Activated B cell treated with CpG ODN at 0.5 μM for 24 hours (primary cell): ENCODE measurements at regions not wholly inside any gene's neighbourhood (a gene's known extent, or its start where the extent isn't known, plus 50 kb on each side); places are given as distances from the start of the nearest gene placed in this dataset.

ENCODE experiments used
- ATAC-seq: fragments of 200-7000 bp; cut with Tn5 transposase; one replicate; pipeline ENCODE4 v1.10.0; 2021; ENCODE audit warnings: low read depth, mild to moderate bottlenecking, moderate library complexity
- CTCF ChIA-PET: fragments of 350-600 bp; sonication (Branson Sonifier 250); formaldehyde crosslinking; loops from one replicate; lab custom pipeline; 2021; ENCODE audit warnings: antibody characterized with exemption; lab: Charles Lee
- POLR2A ChIA-PET: fragments of 350-600 bp; sonication (Branson Sonifier 250); formaldehyde crosslinking; loops from one replicate; lab custom pipeline; 2021; ENCODE audit warnings: antibody characterized with exemption; lab: Charles Lee
- DNase-seq: peaks from one replicate; pipeline ENCODE4 v3.0.0; 2022
- H3K27ac Mint-ChIP-seq: one replicate; pipeline ENCODE4 v1.8.0; 2020; ENCODE audit warnings: mixed read lengths
- H3K27me3 Mint-ChIP-seq: one replicate; pipeline ENCODE4 v1.8.0; 2021; ENCODE audit warnings: mixed read lengths
- H3K36me3 Mint-ChIP-seq: one replicate; pipeline ENCODE4 v1.8.0; 2021; ENCODE audit warnings: low read depth, mixed read lengths
- H3K4me1 Mint-ChIP-seq: one replicate; pipeline ENCODE4 v1.8.0; 2021; ENCODE audit warnings: mixed read lengths
- H3K4me3 Mint-ChIP-seq: one replicate; pipeline ENCODE4 v1.8.0; 2020; ENCODE audit warnings: mild to moderate bottlenecking, mixed read lengths
- H3K9me3 Mint-ChIP-seq: one replicate; pipeline ENCODE4 v1.8.0; 2020; ENCODE audit warnings: mixed read lengths
- intact Hi-C: fragments of 100-400 bp; cut with micrococcal nuclease; formaldehyde crosslinking; loops from one replicate; pipeline ENCODE4 v1.15.1; 2024
- TF ChIP-seq, protein P1 (sequence below): fragments of 200-600 bp; IDR thresholded peaks from one replicate; pipeline ENCODE4 v1.8.0; 2022; ENCODE audit warnings: antibody characterized with exemption, mild to moderate bottlenecking

DNA sequence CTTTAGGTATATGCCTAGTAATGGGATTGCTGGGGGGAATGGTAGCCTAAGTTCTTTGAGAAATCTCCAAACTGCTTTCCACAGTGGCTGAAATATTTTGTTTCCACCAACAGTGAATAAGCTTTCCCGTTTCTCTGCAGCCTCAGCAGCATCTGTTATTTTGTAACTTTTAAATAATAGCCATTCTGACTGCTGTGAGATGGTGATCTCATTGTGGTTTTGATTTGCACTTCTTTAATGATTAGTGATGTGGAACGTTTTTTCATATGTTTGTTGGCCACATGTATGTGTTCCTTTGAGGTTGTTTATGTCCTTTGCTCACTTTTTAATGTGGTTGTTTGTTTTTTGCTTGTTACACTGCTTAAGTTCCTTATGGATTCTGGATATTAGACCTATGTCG, 237.4 kb downstream of the CENPF start:
- ChIA-PET POLR2A (no interaction called here), CTCF (no interaction called here)
- H3K9me3 Mint-ChIP-seq, result no peaks in the 10 kb centered on the region
- no peaks in the 10 kb centered on the region for H3K4me1 Mint-ChIP-seq
- no peak for DNase-seq
- H3K27ac Mint-ChIP-seq, result no peak overlapping the region
- intact Hi-C loops, result no loop called here
- ATAC-seq, result no peak
- no peaks in the 10 kb centered on the region for H3K27me3 Mint-ChIP-seq
- no peaks in the 10 kb centered on the region for H3K36me3 Mint-ChIP-seq
- TF ChIP-seq, protein P1, sequence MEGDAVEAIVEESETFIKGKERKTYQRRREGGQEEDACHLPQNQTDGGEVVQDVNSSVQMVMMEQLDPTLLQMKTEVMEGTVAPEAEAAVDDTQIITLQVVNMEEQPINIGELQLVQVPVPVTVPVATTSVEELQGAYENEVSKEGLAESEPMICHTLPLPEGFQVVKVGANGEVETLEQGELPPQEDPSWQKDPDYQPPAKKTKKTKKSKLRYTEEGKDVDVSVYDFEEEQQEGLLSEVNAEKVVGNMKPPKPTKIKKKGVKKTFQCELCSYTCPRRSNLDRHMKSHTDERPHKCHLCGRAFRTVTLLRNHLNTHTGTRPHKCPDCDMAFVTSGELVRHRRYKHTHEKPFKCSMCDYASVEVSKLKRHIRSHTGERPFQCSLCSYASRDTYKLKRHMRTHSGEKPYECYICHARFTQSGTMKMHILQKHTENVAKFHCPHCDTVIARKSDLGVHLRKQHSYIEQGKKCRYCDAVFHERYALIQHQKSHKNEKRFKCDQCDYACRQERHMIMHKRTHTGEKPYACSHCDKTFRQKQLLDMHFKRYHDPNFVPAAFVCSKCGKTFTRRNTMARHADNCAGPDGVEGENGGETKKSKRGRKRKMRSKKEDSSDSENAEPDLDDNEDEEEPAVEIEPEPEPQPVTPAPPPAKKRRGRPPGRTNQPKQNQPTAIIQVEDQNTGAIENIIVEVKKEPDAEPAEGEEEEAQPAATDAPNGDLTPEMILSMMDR, result no peak
- H3K4me3 Mint-ChIP-seq, result no peak overlapping the region

DNA sequence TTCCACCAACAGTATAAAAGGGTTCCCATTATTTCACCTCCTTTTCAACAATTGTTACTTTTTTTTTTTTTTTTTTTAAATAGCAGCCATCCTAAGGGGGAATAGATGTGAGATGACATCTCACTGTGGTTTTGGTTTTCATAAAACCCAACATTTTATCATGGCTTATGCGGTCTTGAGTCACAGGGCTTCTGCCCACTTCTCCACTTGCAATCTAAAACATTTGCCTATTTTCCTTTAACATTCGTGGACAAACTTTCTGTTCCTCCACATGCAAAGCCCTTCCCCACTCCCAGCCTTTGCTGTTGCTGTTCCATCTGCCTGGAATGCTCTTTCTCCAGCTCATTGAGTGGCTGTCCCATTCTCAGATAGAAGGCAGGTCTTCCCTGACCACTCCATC, 239.7 kb upstream of the KCNK2 start:
- Mint-ChIP-seq H3K4me1 (no peaks in the 10 kb centered on the region), H3K4me3 (no peak overlapping the region), H3K27ac (no peak overlapping the region), H3K27me3 (no peaks in the 10 kb centered on the region), H3K36me3 (no peaks in the 10 kb centered on the region), H3K9me3 (no peaks in the 10 kb centered on the region)
- ChIA-PET POLR2A (no interaction called here), CTCF (no interaction called here)
- TF ChIP-seq, protein P1, result no peak
- no peak for ATAC-seq
- no peak for DNase-seq
- intact Hi-C loops, result no loop called here

DNA sequence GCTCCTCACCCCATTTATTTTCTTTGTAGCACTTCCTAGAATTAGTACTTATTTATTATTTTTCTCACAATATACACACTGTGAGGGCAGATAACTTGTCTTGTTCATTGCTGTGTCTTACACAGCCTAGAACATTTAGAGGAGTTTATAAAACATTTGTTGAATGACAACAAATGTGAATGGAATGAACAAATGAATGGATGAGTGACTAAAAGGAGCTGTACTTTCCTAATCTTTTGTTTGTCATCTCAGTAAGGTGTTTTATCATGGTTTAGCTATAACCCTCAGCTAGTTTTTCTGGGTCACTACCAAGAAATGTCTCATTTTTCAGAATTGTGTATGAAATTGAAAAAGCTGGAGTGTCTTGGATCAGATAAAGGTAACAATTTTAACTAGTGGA, 239.3 kb upstream of the KCNK2 start:
- Mint-ChIP-seq H3K27me3 (no peaks in the 10 kb centered on the region), H3K9me3 (no peaks in the 10 kb centered on the region), H3K36me3 (no peaks in the 10 kb centered on the region), H3K27ac (no peak overlapping the region), H3K4me1 (no peaks in the 10 kb centered on the region), H3K4me3 (no peak overlapping the region)
- ATAC-seq (no peak), DNase-seq (no peak)
- intact Hi-C loops, result no loop called here
- TF ChIP-seq, protein P1, result no peak
- ChIA-PET CTCF (no interaction called here), POLR2A (no interaction called here)

DNA sequence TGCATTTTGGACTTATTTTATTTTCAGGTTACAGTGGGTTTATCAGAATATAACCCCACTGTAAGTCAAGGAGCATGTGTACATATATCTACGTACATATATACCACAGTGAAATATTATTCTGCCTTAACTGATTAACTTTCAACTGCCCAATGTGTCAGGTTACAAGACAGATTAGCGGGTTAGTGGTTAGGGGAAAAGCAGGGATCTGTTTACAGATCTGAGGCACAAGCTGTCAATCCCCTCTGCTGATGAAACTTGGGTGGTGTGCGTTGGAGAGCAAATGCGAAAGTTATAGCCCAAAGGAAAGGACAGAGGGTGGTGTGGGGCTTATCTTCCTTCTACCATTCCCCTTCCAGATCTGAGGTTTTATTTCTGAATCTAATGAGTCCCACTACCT, 238.2 kb upstream of the KCNK2 start:
- ChIA-PET POLR2A (no interaction called here), CTCF (no interaction called here)
- Mint-ChIP-seq H3K4me1 (no peaks in the 10 kb centered on the region), H3K27me3 (no peaks in the 10 kb centered on the region), H3K36me3 (no peaks in the 10 kb centered on the region), H3K4me3 (no peak overlapping the region), H3K27ac (no peak overlapping the region), H3K9me3 (no peaks in the 10 kb centered on the region)
- ATAC-seq, result no peak
- intact Hi-C loops, result no loop called here
- DNase-seq, result no peak
- TF ChIP-seq, protein P1, result no peak

DNA sequence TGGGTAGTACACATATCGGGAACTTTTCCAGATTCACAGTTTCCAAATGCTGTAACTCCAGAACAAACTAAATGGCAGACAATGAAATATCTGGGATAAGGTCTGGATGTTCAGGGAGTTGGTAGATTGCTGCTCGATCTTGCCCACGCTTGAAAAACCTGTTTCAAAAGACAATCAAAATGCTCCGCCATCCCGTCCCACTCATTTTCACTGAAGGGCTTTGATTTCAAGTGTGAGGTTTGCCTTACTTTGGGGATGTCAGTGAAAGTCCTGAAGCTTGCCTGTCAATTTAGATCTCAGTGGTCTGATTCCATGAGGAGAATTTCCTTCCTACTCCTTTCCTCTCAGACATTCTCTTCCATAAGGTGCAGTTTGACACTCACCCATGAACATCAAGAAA, 236.3 kb upstream of the KCNK2 start:
- Mint-ChIP-seq H3K4me3 (no peak overlapping the region), H3K4me1 (no peaks in the 10 kb centered on the region), H3K27ac (no peak overlapping the region), H3K9me3 (peaks cover 3% of the 10 kb centered on the region), H3K27me3 (no peaks in the 10 kb centered on the region), H3K36me3 (no peaks in the 10 kb centered on the region)
- ChIA-PET POLR2A (no interaction called here), CTCF (no interaction called here)
- DNase-seq (no peak), ATAC-seq (no peak)
- intact Hi-C loops, result no loop called here
- TF ChIP-seq, protein P1, result no peak
